Activated T-cell treated with anti-CD3 and anti-CD28 coated beads for 1 hour (primary cell): ENCODE measurements at regions not wholly inside any gene's neighbourhood (a gene's known extent, or its start where the extent isn't known, plus 50 kb on each side); places are given as distances from the start of the nearest gene placed in this dataset.
A peak's percentile ranks its signal among the peaks of the same experiment; 100 is the strongest.

ENCODE experiments used
- DNase-seq: peaks from one replicate; pipeline ENCODE4 v3.0.0-alpha.2; 2020; ENCODE audit warnings: low read depth

- DNase-seq: no peak
These were observed 133.4 kb upstream of the AGAP1 start for GRCh38 chr2:235360446-235360845.

GRCh38 chr2:235365743-235366142, 128.1 kb upstream of the AGAP1 start:
- no peak for DNase-seq

GRCh38 chr2:235366390-235366789, 127.5 kb upstream of the AGAP1 start:
- DNase-seq: no peak

DNA sequence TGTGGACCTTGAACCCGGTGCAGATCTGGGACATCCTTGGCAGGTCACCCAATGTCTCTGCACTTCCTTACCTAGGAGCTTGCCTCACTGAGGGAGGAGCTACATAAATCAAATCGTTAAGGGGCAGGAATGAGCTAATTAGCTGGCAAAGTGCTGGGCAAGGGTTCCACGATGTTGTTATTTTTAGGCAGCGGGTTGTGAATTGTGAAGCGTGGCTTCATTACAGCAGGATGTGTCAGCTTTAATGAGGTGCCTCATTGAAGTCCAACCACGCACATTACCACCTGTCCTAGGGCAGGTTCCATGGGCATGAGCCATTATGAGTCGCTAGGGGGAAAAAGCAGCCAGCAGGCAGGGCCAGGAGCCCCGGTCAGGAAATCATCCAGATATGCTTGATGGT, 127.0 kb upstream of the AGAP1 start:
- no peak for DNase-seq

GRCh38 chr2:235371018-235371417, 122.8 kb upstream of the AGAP1 start:
- DNase-seq: no peak

GRCh38 chr2:235373171-235373570, 120.7 kb upstream of the AGAP1 start:
- no peak for DNase-seq

- DNase-seq: no peak
These were observed 116.7 kb upstream of the AGAP1 start for GRCh38 chr2:235377176-235377575.

DNA sequence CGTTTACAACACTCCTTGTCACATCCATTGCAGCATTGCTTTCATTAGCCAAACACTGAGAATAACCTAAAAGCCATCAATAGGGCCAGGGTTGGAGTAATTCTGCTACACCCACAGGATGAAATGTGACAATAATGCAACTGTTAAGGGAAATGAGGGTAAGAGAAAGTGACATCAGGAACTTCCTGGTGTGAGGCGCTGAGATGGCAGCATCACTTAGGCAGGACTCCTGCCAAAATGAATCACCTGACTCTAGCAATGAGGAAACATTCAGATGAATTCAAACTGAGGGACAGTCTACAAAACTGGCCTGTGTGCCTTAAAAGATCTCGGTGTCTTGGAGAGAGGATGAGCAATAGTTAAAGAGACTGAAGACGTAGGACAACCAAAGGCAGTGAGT, 115.6 kb upstream of the AGAP1 start:
- no peak for DNase-seq

DNA sequence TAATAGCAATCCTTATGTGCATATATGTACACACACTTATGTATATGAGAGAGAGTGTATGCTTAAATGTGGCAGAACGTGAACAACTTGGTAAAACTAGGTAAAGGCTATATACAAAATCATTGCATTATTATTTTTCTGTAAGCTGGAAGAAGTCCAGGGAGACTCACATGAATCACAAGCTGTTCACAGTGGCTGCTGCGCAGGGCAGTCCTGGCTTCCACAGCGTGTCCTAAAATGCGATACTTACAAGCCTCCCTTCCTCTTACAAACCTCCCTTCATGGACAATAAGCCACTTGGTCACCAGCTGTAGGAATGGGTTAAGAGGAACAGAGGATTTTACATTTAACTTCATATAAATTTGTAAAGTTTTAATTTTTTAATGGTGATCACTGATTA, 114.9 kb upstream of the AGAP1 start:
- DNase-seq: no peak

DNA sequence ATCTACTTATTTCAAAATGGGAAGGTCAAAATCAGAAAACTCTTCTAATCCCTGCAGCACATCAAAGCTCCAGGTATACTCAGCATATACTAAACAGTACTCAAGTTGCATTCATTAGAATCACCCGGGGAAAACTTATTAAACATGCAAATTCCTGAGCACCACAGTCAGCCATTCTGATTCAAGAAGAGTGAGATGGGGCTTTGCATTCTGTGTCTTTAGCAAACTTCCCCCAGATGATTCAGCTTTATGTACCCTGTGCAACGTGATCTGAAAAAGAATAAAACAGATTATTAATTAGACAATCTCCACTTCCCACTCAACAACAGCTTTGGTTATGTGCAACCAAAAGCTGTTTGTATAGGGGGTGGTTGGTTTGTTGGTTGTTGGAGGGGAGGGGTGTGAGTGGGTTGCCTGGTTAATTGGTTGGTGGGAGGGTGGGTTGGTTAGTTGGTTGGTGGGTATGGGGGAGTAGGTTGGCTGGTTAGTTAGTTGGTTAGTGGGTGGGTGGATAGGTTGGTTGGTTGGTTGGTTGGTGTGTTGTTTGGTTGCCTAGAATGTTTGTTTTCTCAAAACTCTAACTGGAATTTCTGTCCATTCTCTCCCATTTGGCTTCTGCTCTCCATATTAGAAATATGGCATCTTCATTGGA, 112.5 kb upstream of the AGAP1 start:
- no peak for DNase-seq

DNA sequence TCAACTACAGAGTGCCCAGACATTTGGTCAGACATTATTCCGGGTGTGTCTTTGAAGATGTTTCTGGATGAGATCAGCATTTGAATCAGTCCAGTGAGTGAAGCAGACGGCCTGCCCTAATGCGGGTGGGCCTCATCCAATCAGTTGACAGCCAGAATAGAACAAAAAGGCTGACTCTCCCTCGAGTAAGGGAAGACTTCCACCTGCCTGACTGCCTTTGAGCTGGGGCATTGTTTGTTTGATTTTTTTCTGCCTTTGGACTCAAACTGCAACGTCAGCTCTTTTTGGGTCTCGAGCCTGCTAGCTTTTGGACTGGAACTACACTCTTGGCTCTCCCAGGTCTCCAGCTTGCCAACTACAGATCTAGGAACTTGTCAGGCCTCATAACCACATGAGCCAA, 111.7 kb upstream of the AGAP1 start:
- no peak for DNase-seq

DNA sequence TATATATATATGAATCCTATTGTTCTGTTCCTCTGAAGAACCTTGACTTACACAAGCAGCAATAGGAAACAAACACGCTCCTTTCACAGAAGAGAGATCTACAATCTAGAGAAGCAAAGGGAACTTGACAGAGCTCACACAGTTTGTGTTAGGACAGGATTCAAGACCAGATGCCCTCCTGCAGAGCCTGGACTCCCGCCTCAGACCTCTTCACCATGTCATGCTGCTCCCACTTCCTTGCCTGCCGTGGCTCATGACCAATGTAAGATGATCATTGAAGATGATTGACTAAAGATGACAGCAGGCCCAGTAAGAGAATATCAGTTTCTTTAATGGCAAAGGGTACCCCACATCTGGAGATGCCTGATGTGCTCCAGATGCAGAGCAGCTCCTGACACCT, 111.2 kb upstream of the AGAP1 start:
- no peak for DNase-seq

GRCh38 chr2:235383272-235383843, 110.5 kb upstream of the AGAP1 start:
- no peak for DNase-seq

- no peak for DNase-seq
These were observed 109.2 kb upstream of the AGAP1 start for GRCh38 chr2:235384624-235385023.

DNA sequence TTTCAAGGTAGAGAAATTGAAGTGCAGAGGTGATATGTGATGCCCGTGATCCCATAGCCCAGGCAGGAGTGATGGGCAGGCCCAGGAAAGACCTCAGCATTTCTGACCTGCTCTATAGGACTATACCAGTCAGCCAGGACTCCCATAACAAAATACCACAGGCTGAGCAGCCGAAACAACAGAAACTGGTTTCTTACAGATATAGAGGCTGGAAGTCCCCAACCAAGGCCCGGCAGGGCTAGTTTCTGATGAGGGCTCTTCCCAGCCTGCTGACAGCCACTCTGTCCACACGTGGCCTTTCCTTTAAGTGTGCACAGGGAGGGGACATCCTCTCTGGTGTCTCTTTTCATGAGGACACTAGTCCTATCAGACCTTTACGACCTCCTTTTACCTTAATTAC, 104.2 kb upstream of the AGAP1 start:
- no peak for DNase-seq

- peak; percentile 12 for DNase-seq
These were observed 103.6 kb upstream of the AGAP1 start for GRCh38 chr2:235390108-235390815.

DNA sequence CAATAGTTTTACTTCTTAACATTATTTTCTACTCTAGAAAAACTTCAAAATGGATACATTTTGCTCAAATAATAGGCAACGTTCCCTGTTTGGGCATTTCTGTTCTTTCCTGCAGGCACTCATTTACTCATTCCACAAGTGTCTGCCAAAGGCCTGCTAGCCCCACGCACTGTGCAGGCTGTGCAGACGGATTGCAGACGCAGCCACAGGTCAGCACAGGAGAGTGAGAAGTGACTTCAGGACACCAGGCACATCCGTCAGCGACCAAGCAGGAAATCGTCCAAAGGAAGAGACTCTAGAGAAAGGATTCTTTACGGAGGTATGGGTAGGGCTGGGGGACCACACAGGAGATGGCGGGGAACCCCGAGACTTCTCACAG, 103.0 kb upstream of the AGAP1 start:
- no peak for DNase-seq

- no peak for DNase-seq
These were observed 101.8 kb upstream of the AGAP1 start for GRCh38 chr2:235391921-235392615.

DNA sequence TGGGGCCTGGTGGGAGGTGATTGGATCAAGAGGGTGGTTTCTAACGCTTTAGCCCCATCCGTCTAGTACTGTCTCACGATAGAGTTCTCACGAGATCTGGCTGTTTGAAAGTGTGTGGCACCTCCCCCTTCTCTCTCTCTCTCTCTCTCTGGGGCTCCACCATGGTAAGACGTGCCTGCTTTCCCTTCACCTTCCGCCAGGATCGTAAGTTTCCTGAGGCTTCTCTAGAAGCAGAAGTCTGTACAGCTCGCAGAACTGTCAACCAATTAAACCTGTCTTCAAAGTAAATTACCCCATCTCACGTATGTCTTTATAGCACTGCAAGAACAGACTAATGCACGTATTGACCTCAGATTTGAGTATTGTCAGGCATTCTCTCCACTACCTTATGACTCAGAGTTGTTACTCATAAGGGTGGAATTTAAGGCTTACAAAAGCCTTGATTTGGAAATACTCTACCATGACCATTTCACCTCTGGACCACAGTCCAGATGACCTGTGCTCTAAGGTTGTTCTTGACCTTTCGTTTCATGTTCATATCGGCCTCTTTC, 99.5 kb upstream of the AGAP1 start:
- DNase-seq: no peak

DNA sequence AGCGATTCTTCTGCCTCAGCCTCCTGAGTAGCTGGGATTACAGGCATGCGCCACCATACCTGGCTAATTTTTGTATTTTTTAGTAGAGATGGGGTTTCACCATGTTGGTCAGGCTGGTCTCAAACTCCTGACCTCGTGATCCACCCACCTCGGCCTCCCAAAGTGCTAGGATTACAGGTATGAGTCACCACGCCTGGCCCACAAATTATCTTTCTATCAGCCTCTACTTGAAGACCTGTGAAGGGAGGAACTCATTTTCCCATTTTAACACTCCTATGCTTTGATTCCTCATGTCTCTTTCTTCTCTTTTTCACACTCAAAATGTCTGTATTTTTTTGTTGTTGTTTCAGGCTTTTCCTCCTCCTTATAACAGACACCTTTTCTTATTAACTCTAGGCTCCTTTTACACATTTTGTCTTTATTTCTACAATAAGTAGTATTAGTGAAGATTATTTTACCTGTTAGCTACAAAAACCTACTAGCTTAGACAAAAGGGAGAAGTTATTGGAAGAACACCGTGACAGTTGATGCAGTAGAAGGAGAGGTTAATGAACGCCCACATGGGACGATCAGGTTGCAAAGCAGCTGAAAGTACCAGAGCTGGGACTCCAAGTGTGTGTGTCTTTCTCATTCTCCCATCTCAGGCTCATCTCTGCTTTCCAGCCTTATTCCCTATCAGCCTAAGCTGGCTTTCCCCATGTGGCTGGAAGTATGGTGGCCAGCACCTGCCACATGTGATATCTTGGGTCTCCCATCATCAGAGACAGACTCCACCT, 97.6 kb upstream of the AGAP1 start:
- DNase-seq: no peak

DNA sequence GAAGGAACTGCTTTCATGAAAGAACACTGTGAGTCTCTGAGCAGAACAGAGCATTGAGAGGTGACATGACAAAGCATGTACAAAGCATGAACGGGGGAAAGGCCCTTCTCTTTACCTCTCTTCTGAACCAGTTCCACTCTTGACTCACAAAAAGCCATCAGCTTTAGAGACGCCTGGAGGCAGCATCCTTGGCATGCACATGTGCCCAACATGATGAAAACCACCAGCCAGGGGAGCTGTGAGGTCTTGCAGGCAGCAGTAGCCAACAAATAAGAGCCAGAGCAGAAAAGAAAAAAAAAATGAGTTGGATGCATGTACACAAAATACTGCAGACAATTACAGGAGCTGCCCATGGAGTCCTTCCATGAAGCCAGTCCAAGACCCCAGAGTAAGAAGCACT, 95.5 kb upstream of the AGAP1 start:
- no peak for DNase-seq

- DNase-seq: no peak
These were observed 93.9 kb upstream of the AGAP1 start for GRCh38 chr2:235399895-235400294.
